Cerebellar nuclear complex (tissue), 1 donor: ENCODE measurements at regions not wholly inside any gene's neighbourhood (a gene's known extent, or its start where the extent isn't known, plus 50 kb on each side); places are given as distances from the start of the nearest gene placed in this dataset.
"Not testable (repeated sequence)": the region's sequence is repeated elsewhere in the genome, so short reads cannot be mapped to it uniquely, and the experiment has no call there.

Experiments
- DNase-seq, 2 experiments: peaks; one replicate each; lab custom pipeline; 2025; lab: John Stamatoyannopoulos, UW

DNA sequence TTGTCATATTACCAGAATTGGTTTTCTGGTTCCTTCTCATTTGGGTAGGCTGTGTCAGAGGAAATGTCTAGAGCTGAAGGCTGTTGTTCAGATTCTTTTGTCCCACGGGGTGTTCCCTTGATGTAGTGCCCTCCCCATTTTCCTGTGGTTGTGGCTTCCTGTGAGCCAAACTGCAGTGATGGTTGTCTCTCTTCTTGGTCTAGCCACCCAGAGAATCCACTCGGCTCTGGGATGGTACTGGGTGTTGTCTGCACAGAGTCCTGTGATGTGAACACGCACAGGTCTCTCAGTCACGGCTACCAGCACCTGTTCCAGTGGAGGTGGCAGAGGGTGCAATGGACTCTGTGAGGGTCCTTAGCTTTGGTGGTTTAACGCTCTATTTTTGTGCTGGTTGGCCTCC, 440.9 kb downstream of the GUCY1A2 start:
- DNase-seq: not testable (repeated sequence)

DNA sequence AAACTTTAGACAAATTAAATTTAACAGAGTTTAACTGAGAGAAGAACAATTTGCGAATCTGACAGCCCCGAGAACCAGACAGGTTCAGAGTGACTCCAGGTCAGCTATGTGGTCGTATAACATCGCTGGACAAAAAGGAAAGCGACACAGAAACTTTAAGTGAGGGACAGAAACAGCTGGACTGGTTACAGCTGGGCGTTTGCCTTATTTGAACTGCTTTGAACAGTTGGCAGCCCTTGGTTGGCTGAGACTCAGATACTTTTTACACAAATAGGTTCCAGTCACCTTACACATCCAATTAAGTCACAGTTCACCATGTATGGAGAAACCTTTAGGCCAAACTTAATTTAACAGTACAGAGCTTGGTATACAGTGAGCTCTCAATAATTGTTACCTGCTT, 436.9 kb downstream of the GUCY1A2 start:
- DNase-seq: no peak

DNA sequence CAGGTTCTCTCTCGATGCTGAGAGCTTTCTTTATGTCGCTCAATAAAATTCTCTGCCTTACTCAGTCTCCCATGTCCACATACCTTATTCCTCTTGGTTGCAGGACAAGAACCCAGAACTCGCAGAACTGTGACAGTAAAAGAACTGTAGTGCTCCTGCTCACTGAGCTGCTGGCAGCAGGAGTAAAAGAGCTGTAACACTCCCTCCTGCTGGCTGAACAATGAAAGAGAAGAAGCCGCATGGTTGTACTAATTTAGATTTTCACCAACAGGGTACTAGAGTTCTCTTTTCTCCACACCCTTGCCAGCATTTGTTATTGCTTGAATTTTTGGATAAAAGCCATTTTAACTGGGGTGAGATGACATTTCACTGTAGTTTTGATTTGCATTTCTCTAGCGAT, 433.2 kb downstream of the GUCY1A2 start:
- DNase-seq: no peak

DNA sequence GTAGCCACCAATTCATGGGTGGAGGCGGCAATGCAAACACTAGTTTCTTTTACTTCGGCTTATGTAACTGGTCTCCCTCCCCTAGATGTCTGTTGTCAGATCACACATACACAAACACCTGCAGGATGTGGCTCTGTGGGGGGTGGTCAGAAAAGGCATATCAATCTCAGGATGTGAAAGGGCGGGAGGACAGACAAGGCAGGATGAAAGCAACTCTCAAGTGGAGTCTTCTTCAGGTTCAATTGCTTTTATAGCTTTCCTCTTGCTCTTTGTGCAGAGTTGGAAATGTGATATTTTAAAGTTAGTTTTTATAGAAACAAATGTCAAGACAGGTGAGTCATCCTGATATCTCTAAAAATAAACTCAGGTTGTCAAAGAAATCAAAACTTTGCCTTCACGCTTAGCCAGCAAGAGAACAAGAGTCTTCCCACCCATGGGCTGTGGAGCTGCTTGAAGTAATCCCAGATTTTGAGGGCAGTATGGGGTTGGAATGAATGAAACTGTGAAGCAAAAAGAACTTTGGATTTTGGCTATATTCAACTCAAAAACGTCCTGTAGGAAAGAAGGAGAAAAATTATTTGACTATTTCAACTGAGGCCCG, 423.4 kb downstream of the GUCY1A2 start:
- no peak for DNase-seq

DNA sequence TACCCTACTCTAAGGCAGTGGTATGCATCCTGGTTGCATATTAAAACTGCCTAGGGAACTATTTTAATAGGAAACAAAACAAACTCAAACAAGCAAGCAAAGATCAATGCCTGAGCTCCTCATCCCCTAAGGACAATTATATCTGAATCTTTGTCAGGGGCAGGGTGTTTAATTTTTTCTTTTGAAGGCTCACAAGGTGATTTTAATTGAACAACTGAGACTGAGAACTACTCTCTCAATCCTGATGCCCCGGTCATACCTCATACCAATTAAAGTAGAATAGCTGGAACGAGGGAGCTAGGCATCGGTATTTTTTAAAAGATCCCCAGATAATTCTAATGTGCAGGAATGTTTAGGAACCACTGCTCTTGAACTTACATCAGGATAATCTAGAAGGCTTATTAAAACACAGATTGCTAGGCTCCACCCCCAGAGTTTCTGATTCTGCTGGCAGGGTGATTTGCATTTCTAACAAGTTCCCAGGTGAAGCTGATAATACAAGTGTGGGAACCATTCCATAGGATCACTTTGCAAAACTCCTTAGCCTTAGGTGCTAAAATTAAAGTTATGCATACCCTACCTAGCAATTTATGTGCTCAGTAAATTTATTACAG, 416.5 kb downstream of the GUCY1A2 start:
- no peak for DNase-seq

DNA sequence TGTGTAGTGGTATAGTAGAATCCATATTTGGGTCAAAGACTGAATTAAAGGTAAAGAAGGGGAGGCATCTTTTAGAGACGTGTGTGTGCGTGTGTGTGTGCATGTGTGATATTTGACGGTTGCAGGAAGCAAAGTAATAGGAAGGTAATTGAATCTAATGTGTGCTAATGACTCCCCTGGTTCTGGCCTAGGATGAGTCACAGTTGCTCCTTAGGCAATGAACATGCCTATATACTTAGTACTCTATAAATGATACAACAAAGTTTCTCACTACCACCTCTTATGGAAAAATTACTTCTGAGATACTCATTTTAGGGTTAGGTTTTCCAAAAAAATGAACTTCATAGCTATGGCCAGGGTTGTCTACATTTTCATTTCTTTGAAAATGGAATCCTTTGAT, 409.6 kb downstream of the GUCY1A2 start:
- no peak for DNase-seq

DNA sequence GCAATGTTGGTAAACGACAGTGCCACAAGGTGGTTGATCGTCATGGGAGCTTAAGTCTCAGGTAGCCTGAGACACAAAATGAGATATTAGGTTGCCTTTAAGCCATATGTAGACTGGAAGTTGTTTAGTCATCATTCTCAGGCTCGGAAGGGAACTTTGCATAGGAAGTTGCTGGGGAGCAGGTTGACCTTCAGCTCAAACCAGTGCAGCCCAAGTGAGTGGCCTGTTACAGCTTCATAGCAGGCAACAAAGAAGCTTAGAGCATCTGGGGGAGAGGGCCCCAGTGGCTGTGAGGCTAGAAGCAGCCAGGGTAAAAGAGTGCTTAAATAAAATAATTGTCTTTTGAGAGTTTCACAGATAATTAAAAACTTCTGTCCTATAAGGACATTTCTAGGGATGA, 404.0 kb downstream of the GUCY1A2 start:
- DNase-seq: no peak

DNA sequence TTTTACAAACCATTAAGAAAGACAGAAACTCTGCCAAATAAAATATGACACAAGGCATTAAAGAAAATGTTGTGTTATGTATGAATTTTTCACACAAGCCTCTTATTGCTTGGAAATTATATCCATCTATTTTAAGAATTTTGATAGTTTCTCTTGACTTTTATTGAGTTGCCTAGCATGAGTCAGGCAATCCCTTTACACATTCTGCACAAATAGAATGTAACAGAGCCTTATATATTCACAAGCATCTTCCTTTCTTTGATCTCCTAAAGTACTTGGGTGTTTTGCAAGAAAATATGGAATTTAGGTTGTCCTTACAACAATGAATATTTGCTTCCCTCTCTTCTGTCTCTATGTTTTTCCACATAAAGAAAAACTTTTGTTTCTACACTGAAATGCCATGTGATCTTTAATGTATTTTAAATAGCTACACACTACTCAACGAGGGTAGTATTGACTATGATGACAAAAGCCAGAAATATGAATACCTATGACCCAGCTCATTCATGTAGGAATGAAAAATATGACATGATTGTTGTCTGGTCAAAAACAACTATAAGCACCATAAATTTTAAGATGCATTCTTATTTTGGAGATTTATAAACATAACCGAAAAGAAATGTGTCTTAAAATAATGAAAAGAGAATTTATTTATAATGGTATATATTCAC, 398.8 kb downstream of the GUCY1A2 start:
- DNase-seq: no peak

DNA sequence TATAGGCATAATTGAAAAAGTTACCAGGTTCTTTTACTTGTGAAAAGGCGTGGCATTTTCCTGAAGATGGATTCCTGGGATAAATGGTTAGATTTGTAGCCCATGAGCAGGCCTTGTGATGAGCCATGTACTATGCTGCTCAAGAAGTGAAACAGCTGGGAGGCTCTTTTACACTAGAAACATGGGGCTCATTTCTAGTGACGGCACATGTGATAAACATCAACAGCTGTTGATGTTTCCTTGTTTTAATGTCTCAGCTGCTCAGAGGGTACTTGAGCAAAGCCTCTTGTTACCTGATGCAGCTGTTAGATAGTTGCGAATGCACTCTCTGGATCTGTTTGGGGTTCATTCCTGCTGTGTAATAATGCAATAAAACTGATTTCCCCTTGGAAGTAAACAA, 396.8 kb downstream of the GUCY1A2 start:
- no peak for DNase-seq
